OCI-LY3 (cell line): ENCODE measurements at regions not wholly inside any gene's neighbourhood (a gene's known extent, or its start where the extent isn't known, plus 50 kb on each side); places are given as distances from the start of the nearest gene placed in this dataset.

Source experiments
- CTCF ChIP-seq: fragments of 200-600, 300-600 bp; sonication (generic); IDR thresholded peaks from 2 replicates; pipeline ENCODE4 v1.5.1; 2014; ENCODE audit warnings: antibody characterized with exemption, low read length, low read depth
- EZH2phosphoT487 ChIP-seq: fragments of 200-600 bp; shearing (Covaris generic); IDR thresholded peaks from 2 replicates; pipeline ENCODE4 v1.6.1; 2018; ENCODE audit warnings: antibody characterized with exemption, mixed run types, low read depth

DNA sequence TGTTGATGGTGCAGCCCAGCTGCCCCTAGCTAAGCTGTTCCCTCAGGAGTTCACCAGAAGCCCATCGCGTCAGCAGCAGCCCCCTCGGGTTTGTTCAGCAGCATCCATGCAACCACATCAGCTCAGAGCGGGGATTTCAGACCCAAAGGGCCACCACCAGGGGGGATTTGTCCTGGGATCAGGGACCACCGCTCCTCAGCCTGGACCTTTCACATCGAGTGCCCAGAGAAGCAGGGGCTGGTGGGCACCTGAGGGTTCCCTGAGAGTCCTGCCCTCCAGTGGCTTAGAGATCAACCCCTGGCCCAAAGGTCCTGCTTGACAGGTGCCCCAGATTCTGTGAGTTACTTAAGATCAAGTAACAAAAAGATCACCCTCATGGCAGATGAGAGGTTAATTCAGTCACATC lies 65.9 kb upstream of the C14orf180 start:
- TF ChIP-seq CTCF (no peak), EZH2phosphoT487 (no peak)
